HG03565 (cell line): ENCODE measurements at regions not wholly inside any gene's neighbourhood (a gene's known extent, or its start where the extent isn't known, plus 50 kb on each side); places are given as distances from the start of the nearest gene placed in this dataset.
"Not testable (repeated sequence)": the region's sequence is repeated elsewhere in the genome, so short reads cannot be mapped to it uniquely, and the experiment has no call there.

Experiments
- ATAC-seq: cut with Tn5 transposase; IDR thresholded peaks from one replicate; pipeline ENCODE4 v1.9.1; 2021; ENCODE audit warnings: mild to moderate bottlenecking, moderate library complexity; ENCODE audit not compliant: unreplicated experiment

DNA sequence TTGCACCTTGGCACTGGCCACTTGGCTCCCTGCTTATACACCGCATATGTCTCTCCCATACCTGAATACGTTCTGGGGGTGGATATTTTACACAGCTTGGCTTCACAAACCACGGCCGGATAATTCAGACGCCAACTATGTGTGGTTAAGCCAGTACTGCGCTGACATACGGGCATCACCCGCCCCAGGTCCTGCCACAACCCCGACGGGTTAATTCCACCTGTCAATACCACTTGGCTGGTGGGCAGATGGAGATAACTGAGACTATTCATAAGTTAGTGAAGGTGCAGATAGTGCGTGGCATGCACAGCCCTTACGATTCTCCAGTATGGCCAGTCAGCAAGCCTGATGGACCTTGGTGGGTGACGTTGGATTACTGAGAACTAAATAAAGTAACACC lies 696.3 kb upstream of the AGA start:
- no peak for ATAC-seq

DNA sequence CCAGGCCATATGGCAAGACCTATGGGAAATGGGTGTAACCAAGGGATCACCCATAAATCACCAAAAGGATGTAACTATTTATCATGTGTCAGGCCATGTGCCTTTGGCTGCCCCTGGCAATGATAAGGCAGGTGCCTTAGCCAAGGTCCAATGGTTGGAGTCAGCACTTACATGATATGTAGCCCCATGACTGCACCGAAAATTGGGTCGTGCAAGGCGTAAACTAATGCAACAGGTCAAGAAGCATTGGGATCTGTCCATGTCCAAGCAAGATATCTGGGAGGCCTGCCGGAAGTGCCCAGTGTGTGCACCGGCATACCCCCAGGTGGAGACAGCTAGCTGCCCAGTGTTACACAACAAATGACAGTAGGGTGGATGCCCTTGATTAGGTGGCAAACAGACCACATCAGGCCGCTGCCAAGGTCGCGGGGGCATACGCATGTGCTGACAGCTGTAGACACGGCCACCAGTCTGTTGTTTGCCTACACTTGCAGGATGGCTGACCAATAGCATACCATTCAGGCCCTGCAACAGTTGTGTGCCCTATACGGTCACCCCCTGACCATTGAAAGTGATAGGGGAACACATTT lies 698.2 kb upstream of the AGA start:
- ATAC-seq: no peak

DNA sequence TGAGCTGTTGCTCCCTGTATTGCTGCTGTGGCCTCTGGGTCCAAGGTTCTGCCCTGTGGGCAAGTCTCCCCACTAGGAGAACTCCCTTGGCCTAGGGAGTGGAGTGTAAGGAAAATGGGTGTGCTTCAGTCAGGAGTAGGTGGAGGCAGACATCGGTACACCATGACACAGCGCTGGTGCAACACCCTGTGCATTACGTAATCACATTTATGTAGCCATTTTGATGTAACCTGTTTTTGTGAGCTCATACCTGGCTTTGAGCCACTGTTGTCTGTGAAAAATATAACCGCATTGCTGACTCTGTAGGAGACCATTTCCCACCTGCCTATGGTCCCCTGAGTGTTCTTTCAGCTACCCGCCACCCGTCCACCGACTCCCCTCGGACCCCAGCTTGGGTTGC lies 700.5 kb upstream of the AGA start:
- ATAC-seq: no peak

DNA sequence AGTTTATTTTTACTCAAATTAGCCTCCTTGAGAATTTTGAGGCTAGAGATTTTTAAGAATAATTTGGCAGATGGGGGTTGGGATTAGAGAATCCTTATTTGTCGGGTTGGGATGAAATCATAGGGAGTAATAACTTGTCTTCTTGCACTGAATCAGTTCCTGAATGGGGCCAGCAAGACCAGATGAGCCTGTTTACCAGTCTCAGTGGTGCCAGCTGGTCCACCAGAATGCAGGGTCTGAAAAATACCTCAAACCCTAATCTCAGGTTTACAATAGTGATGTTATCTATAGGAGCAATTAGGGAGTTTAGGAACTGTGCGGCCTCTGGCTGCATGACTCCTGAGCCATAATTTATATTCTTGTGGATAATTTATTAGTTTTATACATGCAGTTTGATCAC lies 705.9 kb upstream of the AGA start:
- no peak for ATAC-seq

DNA sequence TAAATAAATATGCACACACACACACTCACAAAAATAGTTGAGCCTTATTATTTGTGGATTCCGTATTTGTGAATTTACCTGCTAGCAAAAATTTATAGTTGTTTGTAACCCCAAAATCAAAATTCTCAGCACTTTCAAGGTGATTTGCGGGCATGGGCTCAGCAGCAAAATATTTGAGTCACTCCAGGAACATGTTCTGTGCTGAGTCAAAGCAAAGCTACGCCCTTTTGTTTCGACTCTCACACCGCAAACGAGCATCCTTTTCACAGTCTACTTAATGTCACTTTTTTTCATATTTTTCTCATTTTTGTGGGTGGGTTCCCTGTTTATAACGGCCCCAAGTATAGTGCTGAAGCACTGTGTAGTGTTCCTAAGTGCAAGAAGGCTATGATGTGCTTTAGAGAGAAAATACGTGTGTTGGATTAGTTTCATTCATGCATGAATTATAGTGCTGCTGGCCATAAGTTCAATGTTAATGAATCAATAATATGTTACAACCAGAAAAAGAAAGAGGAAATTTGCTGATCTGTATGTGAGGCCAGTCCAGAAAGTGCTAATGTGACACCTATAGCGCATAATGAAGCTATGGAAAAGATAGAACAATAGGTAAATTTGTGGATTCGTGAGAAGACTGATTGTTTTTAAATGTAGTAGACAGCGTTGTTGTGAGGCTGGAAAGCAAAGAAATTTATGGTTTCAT lies 723.2 kb upstream of the AGA start:
- ATAC-seq: no peak

DNA sequence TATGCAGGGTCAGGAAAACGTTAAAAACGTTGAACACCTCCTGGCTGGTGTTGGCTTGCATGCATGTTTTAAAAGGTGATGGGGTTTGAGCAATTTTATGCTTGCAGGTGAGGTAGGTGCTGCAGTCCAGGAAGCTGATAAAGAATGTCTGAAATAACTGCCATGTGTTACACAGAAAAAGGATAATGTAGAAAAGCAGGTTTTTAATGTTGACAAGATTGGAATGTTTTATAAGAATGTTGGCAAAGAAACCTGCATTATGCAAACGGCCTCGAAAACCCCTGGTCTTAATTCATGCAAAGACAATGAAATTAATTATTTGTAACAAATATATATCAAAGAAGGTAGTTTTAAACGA lies 723.7 kb upstream of the AGA start:
- no peak for ATAC-seq

DNA sequence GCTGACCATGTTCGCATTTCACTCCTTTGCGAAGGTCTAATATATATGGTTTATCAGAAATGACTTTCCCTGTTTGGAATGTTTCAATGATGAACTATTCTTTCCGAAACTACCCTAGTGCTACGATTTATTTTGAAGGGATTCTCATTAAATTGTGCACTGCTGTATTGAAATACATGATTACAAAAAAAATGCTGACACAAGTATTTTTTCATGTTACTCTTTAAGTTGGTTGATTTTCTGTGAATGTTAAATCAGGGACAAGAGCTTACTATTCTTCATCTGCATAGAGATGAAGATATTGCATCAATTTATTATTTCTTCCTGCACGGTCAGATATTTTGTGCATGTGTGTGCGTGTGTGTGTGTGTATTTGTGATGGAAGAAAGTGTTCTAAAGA lies 731.5 kb upstream of the AGA start:
- ATAC-seq: no peak

DNA sequence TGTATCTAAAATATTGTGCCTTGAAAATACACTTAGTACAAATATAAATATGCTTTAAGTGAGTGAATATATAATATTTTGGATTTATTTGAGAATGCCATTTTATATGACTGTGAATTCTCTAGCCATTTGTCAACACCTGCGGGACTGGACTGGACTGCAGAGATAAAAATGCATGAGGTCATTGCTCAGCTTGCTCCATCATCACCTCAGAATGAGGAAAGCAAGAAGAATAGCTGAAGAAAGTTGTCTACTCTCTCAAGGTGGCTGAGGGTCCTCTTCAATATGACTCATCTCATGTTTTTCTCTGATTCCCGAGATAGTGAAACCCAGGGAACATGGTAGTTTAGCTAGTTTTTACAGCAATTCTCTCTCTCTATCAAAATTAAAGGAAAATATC lies 732.5 kb upstream of the AGA start:
- ATAC-seq: no peak

DNA sequence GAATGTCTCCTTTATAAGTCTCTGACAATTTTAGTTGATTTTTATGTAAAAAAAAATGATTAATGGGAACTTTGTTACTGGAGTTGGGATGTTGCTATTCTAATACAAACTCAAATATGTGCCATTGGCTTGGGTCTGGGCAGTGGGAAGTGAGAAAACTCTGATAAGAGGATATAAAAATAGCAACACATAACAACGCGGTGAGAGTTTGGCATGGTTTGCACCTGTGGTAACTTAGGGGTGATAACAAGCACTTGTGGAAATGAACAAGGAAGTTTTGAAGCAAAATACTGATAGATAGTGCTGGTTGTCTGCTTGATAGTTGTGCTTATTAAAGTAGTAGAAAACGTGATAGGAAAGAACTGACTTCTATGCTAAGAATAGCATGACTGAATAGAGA lies 743.3 kb upstream of the AGA start:
- ATAC-seq: no peak

DNA sequence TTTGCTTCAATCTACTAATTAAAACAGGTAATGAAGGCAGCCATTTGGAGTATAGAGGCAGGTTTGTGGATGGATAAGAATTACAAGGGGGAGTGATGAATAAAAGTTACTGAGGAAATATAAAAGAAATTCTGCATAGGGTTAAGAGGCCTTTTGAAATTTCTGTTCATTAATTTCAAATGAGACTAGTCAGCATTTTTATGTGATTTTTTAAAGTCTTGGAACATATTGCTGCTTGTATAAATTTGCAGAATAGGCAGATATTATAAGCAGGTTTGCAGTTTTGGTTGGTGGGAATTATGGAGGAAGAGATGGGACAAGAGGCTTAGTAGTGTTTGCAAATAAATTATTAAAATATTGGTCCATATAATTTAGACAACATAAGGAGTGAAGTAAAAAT lies 750.4 kb upstream of the AGA start:
- ATAC-seq: no peak

DNA sequence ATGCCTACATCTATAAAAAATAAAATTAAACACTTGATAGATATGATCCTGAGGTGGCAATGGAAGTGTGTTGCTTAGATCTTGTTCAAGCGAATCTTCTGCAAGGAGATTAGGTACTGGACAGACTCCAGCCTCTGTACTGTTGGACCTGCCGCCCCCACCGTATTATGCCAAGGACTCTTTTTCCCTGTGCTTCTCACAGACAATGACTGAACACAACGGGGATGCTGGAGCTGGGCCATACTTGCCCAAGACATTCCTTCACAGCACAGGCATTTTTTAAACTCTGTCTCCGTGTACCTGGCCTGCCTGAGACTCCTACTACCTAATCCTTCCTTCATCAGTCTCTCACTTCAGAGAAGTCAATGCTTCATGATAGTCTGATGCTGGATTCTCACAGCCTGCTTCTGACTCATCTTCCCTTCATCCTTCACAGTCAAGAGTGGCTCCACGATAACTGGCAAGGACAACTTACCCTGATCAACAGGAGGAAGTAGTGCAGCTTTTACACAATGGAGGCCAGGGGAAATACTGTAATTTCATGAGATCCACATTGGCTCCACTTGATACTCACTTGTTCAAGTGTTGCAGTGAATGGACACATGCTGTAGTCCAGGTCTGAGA lies 754.6 kb upstream of the AGA start:
- ATAC-seq: no peak

DNA sequence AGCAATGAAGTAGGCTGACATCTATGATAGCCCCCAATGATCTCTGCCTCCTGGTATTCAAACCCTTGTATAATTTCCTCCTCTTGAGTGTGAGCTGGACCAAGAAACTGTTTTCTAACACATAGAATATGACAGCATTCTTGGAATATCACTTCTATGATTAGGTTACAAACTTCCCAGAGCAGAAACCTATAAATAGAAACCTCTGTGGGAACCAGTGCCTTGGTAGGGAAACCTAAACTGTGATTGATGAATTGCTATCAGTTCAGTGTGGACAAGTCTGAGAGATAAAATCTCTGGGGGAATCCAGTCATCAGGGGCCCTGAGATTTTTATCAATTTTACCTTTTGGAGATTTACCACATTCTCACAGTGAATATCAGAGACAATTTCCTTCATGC lies 756.5 kb upstream of the AGA start:
- ATAC-seq: no peak

DNA sequence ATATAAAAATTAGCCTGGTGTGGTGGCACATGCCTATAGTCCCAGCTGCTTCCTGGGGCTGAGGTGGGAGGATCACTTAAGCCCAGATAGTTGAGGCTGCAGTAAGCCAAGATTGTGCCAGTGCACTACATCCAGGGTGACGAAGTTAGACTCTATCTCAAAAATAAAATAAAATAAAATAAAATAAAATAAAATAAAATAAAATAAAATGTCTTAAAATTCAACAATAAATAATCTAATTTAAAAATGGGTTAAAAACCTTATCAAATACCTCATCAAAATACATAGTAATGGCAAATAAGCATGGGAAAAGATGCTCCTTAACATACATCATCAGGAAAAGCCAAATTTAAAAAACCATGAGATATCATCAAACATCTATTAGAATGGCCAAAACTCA lies 760.2 kb upstream of the AGA start:
- ATAC-seq: no peak

DNA sequence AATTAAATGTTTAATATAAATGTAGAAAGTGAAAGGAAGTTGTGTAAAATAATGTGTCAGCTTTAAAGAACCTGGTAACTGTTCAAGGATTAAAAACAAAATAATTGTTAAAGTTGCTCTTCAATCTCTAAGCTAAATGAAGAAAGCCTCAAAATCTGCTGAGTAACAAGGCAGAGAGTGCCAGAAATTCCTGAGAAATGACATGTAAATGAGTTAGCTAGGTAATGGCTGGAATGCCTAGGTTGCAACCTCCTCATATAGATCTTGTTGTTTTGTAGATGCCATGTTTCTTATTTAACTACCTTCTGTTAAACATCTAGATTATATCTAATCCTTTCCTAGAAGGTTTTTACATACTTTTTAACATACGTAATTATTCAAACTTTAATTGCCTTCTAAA lies 763.6 kb upstream of the AGA start:
- ATAC-seq: no peak

DNA sequence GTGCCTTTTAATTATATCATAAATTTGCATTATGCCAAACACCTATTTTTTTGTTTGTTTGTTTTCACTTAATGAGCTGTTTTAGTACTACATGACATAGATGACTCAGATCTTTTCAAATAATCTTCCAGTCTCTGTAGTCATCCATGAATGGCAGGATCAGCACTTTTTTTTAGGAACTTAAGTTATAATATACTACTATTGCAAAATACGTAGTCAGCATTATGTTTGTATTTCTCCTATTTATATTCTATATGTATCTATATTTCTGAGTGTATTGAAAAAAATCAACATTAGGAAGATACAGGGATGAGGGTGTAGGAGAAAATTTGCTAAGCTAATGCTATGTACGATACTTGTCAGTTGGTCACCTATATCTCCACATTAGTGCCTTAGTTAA lies 773.1 kb upstream of the AGA start:
- no peak for ATAC-seq

DNA sequence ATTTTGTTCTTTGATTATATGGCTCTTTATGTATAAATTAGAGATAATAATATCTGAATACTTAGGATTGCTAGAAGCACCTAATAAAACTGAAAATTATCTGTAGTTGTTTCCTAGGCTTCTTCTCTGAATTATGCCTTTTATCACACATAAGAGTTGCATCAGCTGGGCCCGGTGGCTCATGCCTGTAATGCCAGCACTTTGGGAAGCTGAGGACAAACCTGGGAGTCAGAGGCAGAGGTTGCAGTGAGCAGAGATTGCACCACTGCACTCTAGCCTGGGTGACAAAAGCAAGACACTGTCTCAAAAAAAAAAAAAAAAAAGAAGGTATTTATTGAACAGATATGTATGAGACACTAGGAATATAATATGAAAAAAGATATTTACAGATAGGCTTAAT lies 773.5 kb upstream of the AGA start:
- no peak for ATAC-seq

DNA sequence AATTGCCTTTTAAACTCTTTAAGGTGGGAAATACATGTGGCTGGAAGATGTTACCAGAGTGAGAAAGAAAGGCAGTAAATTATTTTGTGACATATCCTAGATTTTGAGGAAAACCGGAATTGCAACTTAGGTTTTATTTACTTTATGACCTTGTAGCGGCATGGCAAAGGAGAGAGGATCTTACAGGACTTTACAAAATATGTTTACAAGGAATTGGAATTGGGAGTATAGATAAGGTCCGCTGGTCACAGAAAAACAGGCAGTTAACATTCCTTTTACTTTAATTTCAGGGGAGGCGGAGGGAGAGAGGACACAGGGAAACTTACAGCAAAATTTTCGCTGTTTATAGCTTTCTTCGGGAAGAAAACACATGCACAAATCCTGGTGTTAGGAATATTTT lies 784.2 kb upstream of the AGA start:
- not testable (repeated sequence) for ATAC-seq

DNA sequence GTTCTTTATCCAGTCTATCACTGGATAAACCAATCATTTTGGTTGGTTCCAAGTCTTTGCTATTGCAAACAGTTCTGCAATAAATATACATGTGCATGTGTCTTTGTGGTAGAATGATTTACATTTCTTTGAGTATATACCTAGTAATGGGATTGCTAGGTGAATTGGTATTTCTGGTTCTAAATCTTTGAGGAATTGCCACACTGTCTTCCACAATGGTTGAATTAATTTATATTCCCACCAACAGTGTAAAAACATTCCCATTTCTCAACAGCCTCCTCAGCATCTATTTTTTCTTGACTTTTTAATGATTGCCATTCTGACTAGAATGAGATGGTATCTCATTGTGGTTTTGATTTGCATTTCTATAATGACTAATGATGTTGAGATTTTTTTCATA lies 791.7 kb upstream of the AGA start:
- ATAC-seq: no peak

DNA sequence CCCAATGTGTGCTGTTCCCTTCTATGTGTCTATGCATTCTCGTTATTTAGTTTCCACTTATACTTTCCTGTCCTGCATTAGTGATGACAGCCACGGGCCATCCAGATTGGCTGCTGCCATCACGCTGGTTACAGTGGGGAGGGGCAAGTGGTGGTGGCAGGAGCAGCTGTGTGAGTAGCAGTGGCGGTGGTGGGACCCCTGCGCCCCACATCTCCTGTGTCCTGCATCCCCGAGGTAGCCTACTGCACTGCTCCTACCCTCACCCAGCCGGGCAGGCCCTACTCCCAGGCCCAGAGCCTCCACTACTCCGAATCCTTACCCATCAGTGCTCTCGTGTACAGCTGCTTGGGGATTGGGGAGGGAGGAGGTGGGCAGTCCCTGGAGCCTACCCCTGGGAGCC lies 798.7 kb upstream of the AGA start:
- ATAC-seq: no peak

DNA sequence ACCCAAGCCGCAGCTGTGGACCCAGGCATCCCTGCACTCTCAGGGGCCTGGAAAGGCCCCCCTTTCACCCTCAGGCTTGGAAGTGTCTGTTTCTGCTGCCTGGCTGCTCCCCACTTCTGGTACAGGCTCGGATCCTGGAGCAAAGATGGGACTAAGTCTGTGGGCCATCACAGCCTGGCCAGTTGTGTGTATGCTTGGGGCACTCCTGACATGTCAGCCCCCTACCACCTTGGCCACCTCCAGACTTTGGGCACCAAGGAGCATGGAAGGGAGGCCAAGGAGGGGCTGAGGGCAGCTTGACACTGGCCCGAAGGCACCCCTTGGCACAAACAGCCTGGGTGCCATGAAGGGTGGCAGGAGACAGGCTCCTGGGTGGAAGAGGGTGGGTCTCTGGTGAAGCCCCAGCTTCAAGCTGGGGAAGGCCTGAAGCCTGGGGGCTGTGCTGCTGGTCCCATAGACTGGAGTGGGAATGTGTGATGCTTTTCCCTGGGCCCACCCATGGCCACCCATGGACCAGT lies 799.4 kb upstream of the AGA start:
- ATAC-seq: no peak

DNA sequence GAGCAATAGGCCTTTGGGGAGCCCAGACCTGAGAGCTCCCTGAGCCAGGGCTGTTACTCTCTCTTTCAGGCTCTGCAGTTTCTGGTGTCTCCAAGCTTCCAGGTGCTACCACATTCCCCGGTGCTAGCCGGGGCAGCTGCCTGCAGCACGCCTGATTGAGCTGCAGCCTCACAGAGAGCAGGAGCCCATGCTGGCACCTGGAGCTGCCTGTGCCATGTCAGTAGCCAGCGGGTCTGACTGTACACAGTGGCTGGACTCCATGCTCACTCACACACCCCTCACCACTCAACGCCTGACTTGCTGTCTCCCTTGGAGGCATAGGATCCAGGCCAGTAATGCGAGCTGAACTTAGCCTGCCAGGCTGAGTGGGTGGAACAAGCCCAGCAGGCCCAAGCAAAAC lies 800.4 kb upstream of the AGA start:
- no peak for ATAC-seq

DNA sequence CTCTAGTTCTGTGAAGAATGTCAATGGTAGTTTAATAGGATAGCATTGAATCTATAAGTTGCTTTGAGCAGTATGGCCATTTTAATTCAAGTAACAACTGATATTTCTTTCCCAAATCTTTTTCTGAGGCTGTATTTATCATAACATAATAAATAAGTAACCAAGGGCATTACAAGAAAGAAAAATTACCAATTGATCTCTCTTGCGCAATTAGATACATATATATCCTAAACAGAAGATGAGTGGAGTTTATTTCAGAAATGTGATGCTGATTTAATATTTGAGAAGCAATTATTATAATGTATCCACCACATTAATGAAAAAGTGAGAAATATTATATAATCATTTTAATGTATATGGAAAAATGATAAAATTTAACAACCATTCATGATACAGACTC lies 802.5 kb upstream of the AGA start:
- ATAC-seq: no peak

DNA sequence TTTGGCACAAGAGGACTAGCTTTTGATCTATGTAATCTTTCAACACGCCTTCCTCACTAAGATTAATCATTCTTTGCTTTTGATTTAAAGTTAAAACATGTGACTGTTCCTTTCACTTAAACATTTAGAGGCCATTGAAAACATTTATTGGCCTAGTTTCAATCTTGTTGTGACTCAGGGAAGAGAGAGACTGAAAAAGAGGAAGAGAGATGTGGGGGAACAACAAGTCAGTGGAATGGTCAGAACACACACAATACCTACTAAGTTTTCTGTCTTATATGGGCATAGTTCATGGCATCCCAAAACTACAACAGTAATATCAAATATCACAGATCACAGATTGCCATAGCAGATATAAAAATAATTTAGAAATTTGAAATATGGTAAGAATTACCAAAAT lies 812.9 kb upstream of the AGA start:
- ATAC-seq: no peak
